ENCODE measurements at regions not wholly inside any gene's neighbourhood (a gene's known extent, or its start where the extent isn't known, plus 50 kb on each side); places are given as distances from the start of the nearest gene placed in this dataset.

GRCh38 chr6:44665683-44666082 lies 278.2 kb downstream of the CDC5L start:
- TF ChIP-seq ZNF785 (tag by site-specific recombination; IDR thresholded peaks at IDR 0.05) (no peak), ZBTB1 (tag by site-specific recombination; IDR thresholded peaks at IDR 0.05) (no peak), ZNF335 (tag by site-specific recombination; conservative IDR thresholded peaks at IDR 0.05) (no peak), REST (tag by site-specific recombination; IDR thresholded peaks at IDR 0.05) (no peak), ZNF112 (tag by site-specific recombination; IDR thresholded peaks at IDR 0.05) (no peak), PRDM4 (tag by site-specific recombination; IDR thresholded peaks at IDR 0.05) (no peak), ZNF623 (tag by site-specific recombination; IDR thresholded peaks at IDR 0.05) (no peak), CTCF (tag by site-specific recombination; IDR thresholded peaks at IDR 0.05) (no peak), ZNF561 (tag by site-specific recombination; IDR thresholded peaks at IDR 0.05; ENCODE audit: borderline replicate concordance) (no peak), SALL2 (tag by site-specific recombination; IDR thresholded peaks at IDR 0.05; ENCODE audit: borderline replicate concordance) (no peak)
